ENCODE measurements at regions not wholly inside any gene's neighbourhood (a gene's known extent, or its start where the extent isn't known, plus 50 kb on each side); places are given as distances from the start of the nearest gene placed in this dataset.
"Not testable (repeated sequence)": the region's sequence is repeated elsewhere in the genome, so short reads cannot be mapped to it uniquely, and the experiment has no call there.

- no peak for DNase-seq (ENCODE audit: low read depth)
These were observed 70.0 kb downstream of the LMO4 start for GRCh38 chr1:87398641-87399040.

GRCh38 chr1:87399264-87399663 is 70.6 kb downstream of the LMO4 start:
- no peak for DNase-seq (ENCODE audit: low read depth)

- no peak for DNase-seq (ENCODE audit: low read depth)
These were observed 71.0 kb downstream of the LMO4 start for GRCh38 chr1:87399701-87400100.

- no peak for DNase-seq (ENCODE audit: low read depth)
These were observed 72.1 kb downstream of the LMO4 start for GRCh38 chr1:87400813-87401212.

GRCh38 chr1:87402241-87403002 is 73.7 kb downstream of the LMO4 start:
- no peak for DNase-seq (ENCODE audit: low read depth)

- DNase-seq (ENCODE audit: low read depth) = no peak
These were observed 74.6 kb downstream of the LMO4 start for GRCh38 chr1:87403061-87403820.

- no peak for DNase-seq (ENCODE audit: low read depth)
These were observed 75.6 kb downstream of the LMO4 start for GRCh38 chr1:87404296-87404695.

GRCh38 chr1:87408665-87409248 is 80.1 kb downstream of the LMO4 start:
- no peak for DNase-seq (ENCODE audit: low read depth)

- no peak for DNase-seq (ENCODE audit: low read depth)
These were observed 82.2 kb downstream of the LMO4 start for GRCh38 chr1:87410776-87411480.

- not testable (repeated sequence) for DNase-seq (ENCODE audit: low read depth)
These were observed 85.2 kb downstream of the LMO4 start for GRCh38 chr1:87413846-87414245.

- DNase-seq (ENCODE audit: low read depth) = no peak
These were observed 89.4 kb downstream of the LMO4 start for GRCh38 chr1:87418048-87418447.

GRCh38 chr1:87421809-87422208 is 93.1 kb downstream of the LMO4 start:
- no peak for DNase-seq (ENCODE audit: low read depth)

GRCh38 chr1:87424541-87424940 is 95.9 kb downstream of the LMO4 start:
- no peak for DNase-seq (ENCODE audit: low read depth)

- DNase-seq (ENCODE audit: low read depth) = no peak
These were observed 98.0 kb downstream of the LMO4 start for GRCh38 chr1:87426463-87427249.

- no peak for DNase-seq (ENCODE audit: low read depth)
These were observed 99.7 kb downstream of the LMO4 start for GRCh38 chr1:87428367-87428766.

- DNase-seq (ENCODE audit: low read depth) = no peak
These were observed 100.2 kb downstream of the LMO4 start for GRCh38 chr1:87428883-87429282.

GRCh38 chr1:87432685-87433084 is 104.0 kb downstream of the LMO4 start:
- DNase-seq (ENCODE audit: low read depth) = no peak

- not testable (repeated sequence) for DNase-seq (ENCODE audit: low read depth)
These were observed 104.4 kb downstream of the LMO4 start for GRCh38 chr1:87433101-87433500.

- DNase-seq (ENCODE audit: low read depth) = no peak
These were observed 106.8 kb downstream of the LMO4 start for GRCh38 chr1:87435484-87435883.

GRCh38 chr1:87436115-87436514 is 107.4 kb downstream of the LMO4 start:
- DNase-seq (ENCODE audit: low read depth) = not testable (repeated sequence)

- DNase-seq (ENCODE audit: low read depth) = no peak
These were observed 107.9 kb downstream of the LMO4 start for GRCh38 chr1:87436534-87436933.

All from activated T-helper 1 cell treated with Interleukin-2 at 50 U/mL for 16 hours (primary cell).